ENCODE measurements at regions not wholly inside any gene's neighbourhood (a gene's known extent, or its start where the extent isn't known, plus 50 kb on each side); places are given as distances from the start of the nearest gene placed in this dataset.

- no peak for TF ChIP-seq GATA2 (CRISPR knock-in tag; IDR thresholded peaks at IDR 0.05)
- TF ChIP-seq, protein P1, sequence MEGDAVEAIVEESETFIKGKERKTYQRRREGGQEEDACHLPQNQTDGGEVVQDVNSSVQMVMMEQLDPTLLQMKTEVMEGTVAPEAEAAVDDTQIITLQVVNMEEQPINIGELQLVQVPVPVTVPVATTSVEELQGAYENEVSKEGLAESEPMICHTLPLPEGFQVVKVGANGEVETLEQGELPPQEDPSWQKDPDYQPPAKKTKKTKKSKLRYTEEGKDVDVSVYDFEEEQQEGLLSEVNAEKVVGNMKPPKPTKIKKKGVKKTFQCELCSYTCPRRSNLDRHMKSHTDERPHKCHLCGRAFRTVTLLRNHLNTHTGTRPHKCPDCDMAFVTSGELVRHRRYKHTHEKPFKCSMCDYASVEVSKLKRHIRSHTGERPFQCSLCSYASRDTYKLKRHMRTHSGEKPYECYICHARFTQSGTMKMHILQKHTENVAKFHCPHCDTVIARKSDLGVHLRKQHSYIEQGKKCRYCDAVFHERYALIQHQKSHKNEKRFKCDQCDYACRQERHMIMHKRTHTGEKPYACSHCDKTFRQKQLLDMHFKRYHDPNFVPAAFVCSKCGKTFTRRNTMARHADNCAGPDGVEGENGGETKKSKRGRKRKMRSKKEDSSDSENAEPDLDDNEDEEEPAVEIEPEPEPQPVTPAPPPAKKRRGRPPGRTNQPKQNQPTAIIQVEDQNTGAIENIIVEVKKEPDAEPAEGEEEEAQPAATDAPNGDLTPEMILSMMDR (IDR thresholded peaks at IDR 0.05): no peak
Observed at GRCh38 chr20:60238992-60239660, 280.9 kb downstream of the CDH26 start (continued).

- Histone ChIP-seq H3K4me1 (ENCODE audit: control insufficient read depth in 1 of 2, insufficient read depth in 2 of 2, low read depth in 1 of 2, low read length in 1 of 2) (no peaks in the 10 kb centered on the region), H2AFZ (ENCODE audit: low read depth) (no peak overlapping the region), H3K9ac (no peak overlapping the region), H4K20me1 (ENCODE audit: insufficient read depth) (no peaks in the 10 kb centered on the region), H3K9me2 (no peaks in the 10 kb centered on the region), H3K4me3 (ENCODE audit: low read depth in 2 of 2, low read length in 1 of 2) (no peak overlapping the region), H3K4me2 (no peak overlapping the region), H3F3A (replicated peaks; ENCODE audit: insufficient read depth) (no peaks in the 10 kb centered on the region), H3K27me3 (ENCODE audit: insufficient read depth) (no peaks in the 10 kb centered on the region), H3K36me3 (replicated peaks in 1 of 2; ENCODE audit: control insufficient read depth in 1 of 2, insufficient read depth in 2 of 2, low read length in 1 of 2) (no peaks in the 10 kb centered on the region), H3K9me3 (no peaks in the 10 kb centered on the region), H3K79me2 (ENCODE audit: insufficient read depth) (no peaks in the 10 kb centered on the region), H3K27ac (ENCODE audit: low read depth in 2 of 2, low read length in 1 of 2) (no peak overlapping the region)
- WGBS (ENCODE audit: low lambda C conversion rate): 46% methylated on average over 12 of the region's 12 CpGs
- TF ChIP-seq USF1 (IDR thresholded peaks at IDR 0.05; ENCODE audit: borderline replicate concordance, low read depth): no peak
- no peak for TF ChIP-seq ELF1 (IDR thresholded peaks at IDR 0.05)
- TF ChIP-seq ZBTB33 (IDR thresholded peaks at IDR 0.05; ENCODE audit: borderline replicate concordance, low read depth): no peak
- no peak for TF ChIP-seq NFIC (IDR thresholded peaks at IDR 0.05; ENCODE audit: borderline replicate concordance)
- DNase-seq: no peak
- ChIA-PET POLR2A (no interaction called here), CTCF (no interaction called here)
Observed at GRCh38 chr20:60239956-60240355, 281.7 kb downstream of the CDH26 start.

DNA sequence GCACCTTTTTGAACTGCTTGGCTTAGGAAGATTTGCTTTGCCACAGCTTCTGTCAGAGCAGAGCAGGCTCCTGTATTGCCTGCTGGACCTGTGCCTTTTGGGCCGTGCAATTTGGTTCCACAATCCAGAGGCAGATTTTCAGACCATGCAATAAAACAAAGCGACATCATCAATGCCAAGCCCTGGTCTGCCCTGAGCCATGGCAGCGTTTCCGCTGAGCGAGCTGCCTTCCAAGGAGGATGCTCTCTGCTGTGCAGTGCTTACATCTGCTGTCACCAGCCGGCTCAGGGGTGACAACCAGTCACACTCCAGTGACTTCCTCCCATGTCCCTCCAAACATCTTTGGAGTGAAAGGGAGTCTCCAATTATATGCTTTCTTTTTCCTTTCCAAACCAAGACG lies 282.2 kb downstream of the CDH26 start:
- Histone ChIP-seq H3K79me2 (ENCODE audit: insufficient read depth) (no peaks in the 10 kb centered on the region), H3F3A (replicated peaks; ENCODE audit: insufficient read depth) (no peaks in the 10 kb centered on the region), H3K27me3 (ENCODE audit: insufficient read depth) (no peaks in the 10 kb centered on the region), H3K9ac (no peak overlapping the region), H3K4me3 (ENCODE audit: low read depth in 2 of 2, low read length in 1 of 2) (no peak overlapping the region), H3K36me3 (replicated peaks in 1 of 2; ENCODE audit: control insufficient read depth in 1 of 2, insufficient read depth in 2 of 2, low read length in 1 of 2) (no peaks in the 10 kb centered on the region), H2AFZ (ENCODE audit: low read depth) (no peak overlapping the region), H3K9me2 (no peaks in the 10 kb centered on the region), H3K9me3 (no peaks in the 10 kb centered on the region), H3K27ac (ENCODE audit: low read depth in 2 of 2, low read length in 1 of 2) (no peak overlapping the region), H4K20me1 (ENCODE audit: insufficient read depth) (no peaks in the 10 kb centered on the region), H3K4me1 (ENCODE audit: control insufficient read depth in 1 of 2, insufficient read depth in 2 of 2, low read depth in 1 of 2, low read length in 1 of 2) (no peaks in the 10 kb centered on the region), H3K4me2 (no peak overlapping the region)
- DNase-seq: no peak
- WGBS (ENCODE audit: low lambda C conversion rate): 27% methylated on average over 6 of the region's 7 CpGs
- ChIA-PET CTCF (no interaction called here), POLR2A (no interaction called here)
- TF ChIP-seq RFX5 (IDR thresholded peaks at IDR 0.05; ENCODE audit: low read length): no peak
- TF ChIP-seq MXI1 (IDR thresholded peaks at IDR 0.05; ENCODE audit: low read depth, low read length): no peak
- TF ChIP-seq JUND (IDR thresholded peaks at IDR 0.05): no peak
- TF ChIP-seq, protein P2, sequence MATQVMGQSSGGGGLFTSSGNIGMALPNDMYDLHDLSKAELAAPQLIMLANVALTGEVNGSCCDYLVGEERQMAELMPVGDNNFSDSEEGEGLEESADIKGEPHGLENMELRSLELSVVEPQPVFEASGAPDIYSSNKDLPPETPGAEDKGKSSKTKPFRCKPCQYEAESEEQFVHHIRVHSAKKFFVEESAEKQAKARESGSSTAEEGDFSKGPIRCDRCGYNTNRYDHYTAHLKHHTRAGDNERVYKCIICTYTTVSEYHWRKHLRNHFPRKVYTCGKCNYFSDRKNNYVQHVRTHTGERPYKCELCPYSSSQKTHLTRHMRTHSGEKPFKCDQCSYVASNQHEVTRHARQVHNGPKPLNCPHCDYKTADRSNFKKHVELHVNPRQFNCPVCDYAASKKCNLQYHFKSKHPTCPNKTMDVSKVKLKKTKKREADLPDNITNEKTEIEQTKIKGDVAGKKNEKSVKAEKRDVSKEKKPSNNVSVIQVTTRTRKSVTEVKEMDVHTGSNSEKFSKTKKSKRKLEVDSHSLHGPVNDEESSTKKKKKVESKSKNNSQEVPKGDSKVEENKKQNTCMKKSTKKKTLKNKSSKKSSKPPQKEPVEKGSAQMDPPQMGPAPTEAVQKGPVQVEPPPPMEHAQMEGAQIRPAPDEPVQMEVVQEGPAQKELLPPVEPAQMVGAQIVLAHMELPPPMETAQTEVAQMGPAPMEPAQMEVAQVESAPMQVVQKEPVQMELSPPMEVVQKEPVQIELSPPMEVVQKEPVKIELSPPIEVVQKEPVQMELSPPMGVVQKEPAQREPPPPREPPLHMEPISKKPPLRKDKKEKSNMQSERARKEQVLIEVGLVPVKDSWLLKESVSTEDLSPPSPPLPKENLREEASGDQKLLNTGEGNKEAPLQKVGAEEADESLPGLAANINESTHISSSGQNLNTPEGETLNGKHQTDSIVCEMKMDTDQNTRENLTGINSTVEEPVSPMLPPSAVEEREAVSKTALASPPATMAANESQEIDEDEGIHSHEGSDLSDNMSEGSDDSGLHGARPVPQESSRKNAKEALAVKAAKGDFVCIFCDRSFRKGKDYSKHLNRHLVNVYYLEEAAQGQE (IDR thresholded peaks at IDR 0.05; ENCODE audit: low read depth, low read length): no peak
- no peak for TF ChIP-seq GATA2 (CRISPR knock-in tag; IDR thresholded peaks at IDR 0.05)
- TF ChIP-seq, protein P3, sequence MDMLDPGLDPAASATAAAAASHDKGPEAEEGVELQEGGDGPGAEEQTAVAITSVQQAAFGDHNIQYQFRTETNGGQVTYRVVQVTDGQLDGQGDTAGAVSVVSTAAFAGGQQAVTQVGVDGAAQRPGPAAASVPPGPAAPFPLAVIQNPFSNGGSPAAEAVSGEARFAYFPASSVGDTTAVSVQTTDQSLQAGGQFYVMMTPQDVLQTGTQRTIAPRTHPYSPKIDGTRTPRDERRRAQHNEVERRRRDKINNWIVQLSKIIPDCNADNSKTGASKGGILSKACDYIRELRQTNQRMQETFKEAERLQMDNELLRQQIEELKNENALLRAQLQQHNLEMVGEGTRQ (IDR thresholded peaks at IDR 0.05; ENCODE audit: borderline replicate concordance, low read depth, low read length): no peak
- TF ChIP-seq TAF1 (IDR thresholded peaks at IDR 0.05; ENCODE audit: borderline replicate concordance, low read depth, low read length): no peak
- TF ChIP-seq FOXM1 (IDR thresholded peaks at IDR 0.05; ENCODE audit: low read depth): no peak
- no peak for TF ChIP-seq EP300 (IDR thresholded peaks at IDR 0.05; ENCODE audit: borderline replicate concordance in 1 of 2, low read depth in 1 of 2, low read length in 1 of 2)
- no peak for TF ChIP-seq GABPA (IDR thresholded peaks at IDR 0.05; ENCODE audit: low read depth)
- TF ChIP-seq MEF2A (IDR thresholded peaks at IDR 0.05; ENCODE audit: borderline replicate concordance, low read depth): no peak
- TF ChIP-seq FOSL2 (IDR thresholded peaks at IDR 0.05; ENCODE audit: borderline replicate concordance, low read depth): no peak

Measured in SK-N-SH (cell line).